Esophagus squamous epithelium (tissue), 5 donors: ENCODE measurements at regions not wholly inside any gene's neighbourhood (a gene's known extent, or its start where the extent isn't known, plus 50 kb on each side); places are given as distances from the start of the nearest gene placed in this dataset.
"Not testable (repeated sequence)": the region's sequence is repeated elsewhere in the genome, so short reads cannot be mapped to it uniquely, and the experiment has no call there.

Experiments
- DNase-seq: peaks from one replicate; lab custom pipeline; 2025; lab: John Stamatoyannopoulos, UW
- H3K27ac ChIP-seq, 4 donors: fragments of 200-600 bp; sonication (generic); one replicate each; pipeline ENCODE4 v1.5.1; 2016 to 2019; ENCODE audit warnings: mild to moderate bottlenecking in 1 of 4
- H3K27me3 ChIP-seq, 4 donors: fragments of 200-600 bp; sonication (generic); 1 replicate in 3 of 4; 2 replicates in 1 of 4; pipeline versions ENCODE4 v1.5.1 to v1.6.0; 2017 to 2021; ENCODE audit warnings: antibody characterized with exemption in 1 of 4
- H3K36me3 ChIP-seq, 3 donors: fragments of 200-600 bp; sonication (generic); one replicate each; pipeline ENCODE4 v1.5.1; 2016 to 2019
- H3K4me1 ChIP-seq, 3 donors: fragments of 200-600 bp; sonication (generic); one replicate each; pipeline ENCODE4 v1.5.1; 2017 to 2019
- H3K4me3 ChIP-seq, 4 donors: fragments of 200-600 bp; sonication (generic); 1 replicate in 3 of 4; 2 replicates in 1 of 4; pipeline ENCODE4 v1.5.1; 2016 to 2019; ENCODE audit warnings: mild to moderate bottlenecking in 2 of 4, moderate library complexity in 1 of 4
- H3K9me3 ChIP-seq, 3 donors: fragments of 200-600 bp; sonication (generic); one replicate each; pipeline ENCODE4 v1.5.1; 2016 to 2019
- POLR2A ChIP-seq, 4 donors: fragments of 450-650 bp; IDR thresholded peaks; one replicate each; pipeline ENCODE4 v1.6.1; 2017; ENCODE audit warnings: antibody characterized with exemption in 4 of 4, mild to moderate bottlenecking in 4 of 4, moderate library complexity in 3 of 4
- WGBS, 2 donors: methylation state at CpG; one replicate each; pipeline ENCODE4 v1.1.5; 2018; 5-methylcytosine and 5-hydroxymethylcytosine counted together
- intact Hi-C: fragments of 100-400 bp; cut with DNase I; formaldehyde crosslinking; loops from one replicate; pipeline ENCODE4 v1.15.0; 2022
- TF ChIP-seq, protein P1 (sequence below), 6 experiments: fragments of 450-650 bp in 4 of 6; fragments of 200-600 bp in 2 of 6; sonication (generic) in 2 of 6; IDR thresholded peaks; one replicate each; pipeline ENCODE4 v1.5.1; 2016 to 2019; ENCODE audit warnings: antibody characterized with exemption in 6 of 6, mild to moderate bottlenecking in 4 of 6, moderate library complexity in 4 of 6
- donor health status: DM: yes; HTN: yes; CAD: no.

DNA sequence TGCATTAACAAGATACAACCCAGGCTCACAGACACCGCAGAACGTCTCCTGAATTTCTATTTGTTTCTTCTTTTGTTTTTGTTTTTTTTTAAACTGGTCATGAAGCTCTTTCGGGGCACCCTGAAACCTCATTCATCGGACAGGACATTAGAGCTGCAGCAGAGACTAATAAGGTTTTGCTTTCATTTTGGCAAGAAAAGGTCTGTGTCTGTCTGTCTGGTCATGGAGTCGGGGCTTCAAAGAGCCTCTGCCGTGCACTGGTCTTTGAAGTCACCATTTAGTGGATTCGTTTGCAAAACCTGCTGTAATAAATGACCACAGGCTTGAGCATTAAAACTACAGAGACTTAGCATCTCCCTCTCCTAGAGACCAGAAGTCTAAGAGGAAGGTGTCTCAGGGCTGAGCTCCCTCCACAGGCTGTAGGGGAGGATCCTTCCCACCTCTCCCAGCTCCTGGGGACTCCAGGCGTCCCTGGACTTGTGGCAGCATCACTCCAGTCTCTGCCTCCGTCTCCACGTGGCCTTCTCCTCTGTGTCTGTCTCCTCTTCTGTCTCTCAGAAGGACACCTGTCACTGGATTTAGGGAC is 247.5 kb downstream of the CRLF2 start:
- 43 to 44% methylated on average over 9 to 10 of the region's 10 CpGs for WGBS, 2 donors

DNA sequence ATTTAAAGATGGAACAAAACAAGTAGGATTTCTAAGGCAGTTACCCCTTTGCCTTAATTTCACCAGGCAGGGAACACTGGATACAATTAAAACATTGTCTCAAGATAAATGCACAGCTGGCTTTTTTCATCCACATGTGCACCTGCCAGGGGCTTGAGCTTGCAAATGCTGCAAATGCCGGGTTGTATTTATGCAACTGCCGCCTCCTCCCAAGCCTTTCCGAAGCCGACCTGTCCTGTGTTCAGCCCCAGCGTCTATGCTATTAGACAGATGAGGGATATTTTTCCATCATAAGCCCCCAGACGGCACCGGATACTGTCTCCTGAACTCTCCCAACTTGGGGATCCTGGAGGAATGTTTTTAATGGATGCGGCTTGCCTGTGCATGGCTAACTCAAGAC is 251.6 kb downstream of the CRLF2 start:
- no peak for DNase-seq
- H3K9me3 ChIP-seq: no peaks in the 10 kb centered on the region
- no peaks in the 10 kb centered on the region for H3K4me1 ChIP-seq
- no peak overlapping the region for H3K4me3 ChIP-seq
- H3K36me3 ChIP-seq: no peaks in the 10 kb centered on the region
- H3K27ac ChIP-seq: no peak overlapping the region
- peaks cover 0 to 8% (median 0%) of the 10 kb centered on the region in 4 donors for H3K27me3 ChIP-seq
- 46 to 48% methylated on average over 7 to 8 of the region's 8 CpGs for WGBS, 2 donors
- no peak for TF ChIP-seq POLR2A (IDR thresholded peaks at IDR 0.05)
- TF ChIP-seq, protein P1, sequence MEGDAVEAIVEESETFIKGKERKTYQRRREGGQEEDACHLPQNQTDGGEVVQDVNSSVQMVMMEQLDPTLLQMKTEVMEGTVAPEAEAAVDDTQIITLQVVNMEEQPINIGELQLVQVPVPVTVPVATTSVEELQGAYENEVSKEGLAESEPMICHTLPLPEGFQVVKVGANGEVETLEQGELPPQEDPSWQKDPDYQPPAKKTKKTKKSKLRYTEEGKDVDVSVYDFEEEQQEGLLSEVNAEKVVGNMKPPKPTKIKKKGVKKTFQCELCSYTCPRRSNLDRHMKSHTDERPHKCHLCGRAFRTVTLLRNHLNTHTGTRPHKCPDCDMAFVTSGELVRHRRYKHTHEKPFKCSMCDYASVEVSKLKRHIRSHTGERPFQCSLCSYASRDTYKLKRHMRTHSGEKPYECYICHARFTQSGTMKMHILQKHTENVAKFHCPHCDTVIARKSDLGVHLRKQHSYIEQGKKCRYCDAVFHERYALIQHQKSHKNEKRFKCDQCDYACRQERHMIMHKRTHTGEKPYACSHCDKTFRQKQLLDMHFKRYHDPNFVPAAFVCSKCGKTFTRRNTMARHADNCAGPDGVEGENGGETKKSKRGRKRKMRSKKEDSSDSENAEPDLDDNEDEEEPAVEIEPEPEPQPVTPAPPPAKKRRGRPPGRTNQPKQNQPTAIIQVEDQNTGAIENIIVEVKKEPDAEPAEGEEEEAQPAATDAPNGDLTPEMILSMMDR (IDR thresholded peaks at IDR 0.05): no peak
- intact Hi-C loops: no loop called here

More for the DNA sequence above, 247.5 kb downstream of the CRLF2 start:
- intact Hi-C loops: no loop called here
- TF ChIP-seq, protein P1 (IDR thresholded peaks at IDR 0.05): no peak
- no peak for TF ChIP-seq POLR2A (IDR thresholded peaks at IDR 0.05)
- no peaks in the 10 kb centered on the region for H3K36me3 ChIP-seq
- no peaks in the 10 kb centered on the region for H3K9me3 ChIP-seq
- no peak for DNase-seq
- no peak overlapping the region for H3K27ac ChIP-seq
- H3K4me3 ChIP-seq: no peak overlapping the region
- peaks cover 0 to 8% (median 0%) of the 10 kb centered on the region in 4 donors for H3K27me3 ChIP-seq
- H3K4me1 ChIP-seq: no peaks in the 10 kb centered on the region

DNA sequence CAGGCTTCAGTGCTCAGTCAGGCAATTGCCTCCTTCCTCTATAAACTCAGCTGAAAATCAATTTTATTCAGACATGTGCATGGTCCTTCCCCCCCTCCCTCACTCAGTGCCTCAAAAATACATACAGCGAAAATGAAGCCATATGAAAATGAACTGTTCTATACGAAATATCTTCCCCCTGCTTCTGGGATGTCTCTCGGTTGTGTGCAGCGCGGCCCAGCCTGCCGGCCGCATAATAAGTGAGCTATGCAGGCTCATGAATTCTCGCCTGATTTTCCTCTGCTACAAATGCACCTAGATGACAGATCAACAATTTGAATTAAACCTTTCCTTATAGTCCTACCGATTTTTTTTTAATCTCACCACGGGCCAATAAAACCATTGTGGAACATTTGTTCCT is 252.9 kb downstream of the CRLF2 start:
- Histone ChIP-seq H3K27me3 (peaks cover 0 to 8% (median 0%) of the 10 kb centered on the region in 4 donors), H3K36me3 (no peaks in the 10 kb centered on the region), H3K4me1 (no peaks in the 10 kb centered on the region), H3K9me3 (peaks cover 0 to under 1% (median 0%) of the 10 kb centered on the region in 3 donors), H3K4me3 (no peak overlapping the region), H3K27ac (no peak overlapping the region)
- 70 to 73% methylated on average over 10 of the region's 10 CpGs for WGBS, 2 donors
- intact Hi-C loops: no loop called here
- DNase-seq: no peak
- TF ChIP-seq, protein P1 (IDR thresholded peaks at IDR 0.05): no peak
- TF ChIP-seq POLR2A (IDR thresholded peaks at IDR 0.05): no peak

DNA sequence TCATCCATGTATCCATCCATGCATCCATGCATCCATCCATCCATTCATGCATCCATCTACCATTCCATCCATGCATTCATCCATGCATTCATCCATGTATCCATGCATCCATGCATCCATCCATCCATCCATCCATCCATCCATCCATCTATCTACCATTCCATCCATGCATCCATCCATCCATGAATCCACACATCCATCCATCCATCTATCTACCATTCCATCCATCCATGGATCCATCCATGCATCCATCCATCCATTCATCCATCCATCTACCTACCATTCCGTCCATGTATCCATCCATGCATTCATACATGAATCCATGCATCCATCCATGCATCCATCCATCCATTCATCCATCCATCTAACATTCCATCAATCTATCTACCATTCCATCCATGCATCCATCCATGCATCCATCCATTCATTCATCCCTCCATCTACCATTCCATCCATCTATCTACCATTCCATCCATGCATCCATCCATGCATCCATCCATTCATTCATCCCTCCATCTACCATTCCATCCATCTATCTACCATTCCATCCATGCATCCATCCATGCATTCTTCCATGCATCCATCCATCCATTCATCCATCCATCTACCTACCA is 257.2 kb downstream of the CRLF2 start:
- H3K27me3 ChIP-seq, H3K27ac ChIP-seq, H3K4me3 ChIP-seq, intact Hi-C loops, H3K4me1 ChIP-seq, DNase-seq, H3K36me3 ChIP-seq, H3K9me3 ChIP-seq: not testable (repeated sequence)
- WGBS, 2 donors: 51 to 58% methylated on average over 1 of the region's 1 CpG

DNA sequence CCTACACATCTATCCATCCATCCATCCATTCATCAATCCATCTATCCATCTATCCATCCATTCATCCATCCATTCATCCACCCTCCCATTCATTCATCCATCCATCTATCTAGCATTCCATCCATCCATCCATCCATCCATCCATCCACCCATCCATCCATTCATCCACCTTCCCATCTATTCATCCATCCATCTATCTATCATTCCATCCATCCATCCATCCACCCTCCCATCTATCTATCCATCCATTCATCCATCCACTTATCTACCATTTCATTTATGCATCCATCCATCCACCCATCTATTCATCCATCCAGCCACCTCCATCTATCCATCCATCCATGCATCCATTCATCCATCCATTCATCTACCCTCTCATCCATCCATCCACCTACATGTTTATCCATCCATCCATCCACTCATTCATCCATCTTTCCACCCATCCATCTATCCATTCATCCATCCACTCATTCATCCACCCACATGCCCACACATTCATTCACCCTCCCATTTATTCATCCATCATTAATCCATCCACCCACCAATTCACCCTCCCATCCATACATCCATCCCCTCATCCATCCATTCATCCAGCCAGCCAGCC is 258.5 kb downstream of the CRLF2 start:
- TF ChIP-seq, protein P1 (IDR thresholded peaks at IDR 0.05): no peak
- no peak for TF ChIP-seq POLR2A (IDR thresholded peaks at IDR 0.05)
- DNase-seq: no peak
- intact Hi-C loops: no loop called here

More for the DNA sequence above, 258.5 kb downstream of the CRLF2 start:
- Histone ChIP-seq H3K27me3 (no peaks in the 10 kb centered on the region), H3K9me3 (peaks cover 0 to 7% (median 0%) of the 10 kb centered on the region in 3 donors), H3K36me3 (no peaks in the 10 kb centered on the region), H3K4me1 (no peaks in the 10 kb centered on the region), H3K4me3 (no peak overlapping the region), H3K27ac (no peak overlapping the region)
